A673 (cell line): ENCODE measurements at regions not wholly inside any gene's neighbourhood (a gene's known extent, or its start where the extent isn't known, plus 50 kb on each side); places are given as distances from the start of the nearest gene placed in this dataset.

Experiments used
- BruUV-seq: library from RNA; stranded (reverse); fragments of 400-500 nt; replicated peaks from 2 replicates; lab custom pipeline; 2021; lab: Mats Ljungman, UMichigan
- CTCF ChIA-PET: fragments of 300-600 bp; sonication (Branson Sonifier 250); formaldehyde crosslinking; loops from one replicate; lab custom pipeline; 2022; ENCODE audit warnings: antibody characterized with exemption; lab: Charles Lee
- POLR2A ChIA-PET: fragments of 300-600 bp; sonication (Branson Sonifier 250); formaldehyde crosslinking; loops from one replicate; lab custom pipeline; 2022; ENCODE audit warnings: antibody characterized with exemption; ENCODE audit not compliant: low non-redundant PET; lab: Charles Lee
- DNase-seq: peaks from one replicate; pipeline ENCODE4 v3.0.0-alpha.2; 2015; ENCODE audit warnings: low spot score
- H3K27ac ChIP-seq: fragments of 200-600 bp; sonication (generic); 2 replicates; pipeline ENCODE4 v1.5.1; 2016; ENCODE audit warnings: mixed run types, low read depth, mild to moderate bottlenecking, mixed read lengths, antibody characterized with exemption, low read length; ENCODE audit not compliant: poor library complexity, severe bottlenecking
- H3K27me3 ChIP-seq: fragments of 200-600 bp; sonication (generic); replicated peaks from 2 replicates; pipeline ENCODE4 v1.6.1; 2017; ENCODE audit warnings: mixed run types, low read depth, mild to moderate bottlenecking, mixed read lengths, antibody characterized with exemption, low read length; ENCODE audit not compliant: insufficient read depth, poor library complexity
- H3K36me3 ChIP-seq: fragments of 200-600 bp; sonication (generic); 2 replicates; pipeline ENCODE4 v1.6.1; 2016; ENCODE audit warnings: mixed run types, mild to moderate bottlenecking, mixed read lengths, antibody characterized with exemption, low read length; ENCODE audit not compliant: insufficient read depth, poor library complexity, severe bottlenecking
- H3K4me1 ChIP-seq: fragments of 200-600 bp; sonication (generic); 2 replicates; pipeline ENCODE4 v1.6.1; 2017; ENCODE audit warnings: mixed run types, mild to moderate bottlenecking, mixed read lengths, antibody characterized with exemption, low read length; ENCODE audit not compliant: insufficient read depth, poor library complexity, severe bottlenecking
- H3K4me3 ChIP-seq: fragments of 200-600 bp; sonication (generic); 2 replicates; pipeline ENCODE4 v1.5.1; 2016; ENCODE audit warnings: low read depth, mixed run types, mild to moderate bottlenecking, mixed read lengths, low read length; ENCODE audit not compliant: poor library complexity, severe bottlenecking
- H3K9me3 ChIP-seq: fragments of 200-600 bp; sonication (generic); 2 replicates; pipeline ENCODE4 v1.6.1; 2016; ENCODE audit warnings: mixed run types, low read depth, mild to moderate bottlenecking, mixed read lengths, antibody characterized with exemption, low read length; ENCODE audit not compliant: poor library complexity, severe bottlenecking
- CTCF ChIP-seq: fragments of 300-800, 200-600 bp; sonication (generic); conservative IDR thresholded peaks from 2 replicates; pipeline ENCODE4 v1.5.1; 2017; ENCODE audit warnings: low read depth, mild to moderate bottlenecking, antibody characterized with exemption, low read length, moderate library complexity, mixed read lengths
- EZH2 ChIP-seq: fragments of 200-600 bp; sonication (generic); IDR thresholded peaks from 2 replicates; pipeline ENCODE4 v1.6.1; 2017; ENCODE audit warnings: borderline replicate concordance, low read depth, mild to moderate bottlenecking, mixed read lengths, antibody characterized with exemption, low read length; ENCODE audit not compliant: poor library complexity, severe bottlenecking
- intact Hi-C: fragments of 100-400 bp; cut with micrococcal nuclease; formaldehyde crosslinking; loops from one replicate; pipeline ENCODE4 v1.10.0; 2022; ENCODE audit not compliant: unreplicated experiment

GRCh38 chr6:2583459-2583858 is 167.3 kb downstream of the MYLK4 start:
- Histone ChIP-seq H3K27me3 (no peaks in the 10 kb centered on the region), H3K9me3 (no peaks in the 10 kb centered on the region), H3K4me3 (no peak overlapping the region), H3K27ac (no peak overlapping the region), H3K4me1 (no peaks in the 10 kb centered on the region), H3K36me3 (no peaks in the 10 kb centered on the region)
- TF ChIP-seq CTCF (no peak), EZH2 (no peak)
- POLR2A ChIA-PET: no interaction called here
- CTCF ChIA-PET: no interaction called here
- BruUV-seq: no TSS peak
- intact Hi-C loops: no loop called here
- DNase-seq: no peak

GRCh38 chr6:2582268-2582667 is 168.5 kb downstream of the MYLK4 start:
- ChIA-PET CTCF (no interaction called here), POLR2A (no interaction called here)
- Histone ChIP-seq H3K9me3 (no peaks in the 10 kb centered on the region), H3K4me3 (no peak overlapping the region), H3K36me3 (no peaks in the 10 kb centered on the region), H3K27ac (no peak overlapping the region), H3K4me1 (no peaks in the 10 kb centered on the region), H3K27me3 (no peaks in the 10 kb centered on the region)
- no peak for DNase-seq
- no peak for TF ChIP-seq EZH2
- no peak for TF ChIP-seq CTCF
- BruUV-seq: no TSS peak
- intact Hi-C loops: no loop called here

- Histone ChIP-seq H3K4me3 (no peak overlapping the region), H3K27ac (no peak overlapping the region), H3K36me3 (no peaks in the 10 kb centered on the region), H3K27me3 (no peaks in the 10 kb centered on the region), H3K4me1 (no peaks in the 10 kb centered on the region), H3K9me3 (no peaks in the 10 kb centered on the region)
- intact Hi-C loops: no loop called here
- ChIA-PET CTCF (no interaction called here), POLR2A (no interaction called here)
- no peak for DNase-seq
- TF ChIP-seq EZH2 (no peak), CTCF (no peak)
- no TSS peak for BruUV-seq
Observed at GRCh38 chr6:2581611-2582010, 169.1 kb downstream of the MYLK4 start.
